HG03159 (cell line): ENCODE measurements at regions not wholly inside any gene's neighbourhood (a gene's known extent, or its start where the extent isn't known, plus 50 kb on each side); places are given as distances from the start of the nearest gene placed in this dataset.
A peak's percentile ranks its signal among the peaks of the same experiment; 100 is the strongest.

ENCODE experiments used
- ATAC-seq: cut with Tn5 transposase; IDR thresholded peaks from one replicate; pipeline ENCODE4 v1.9.1; 2021; ENCODE audit warnings: mild to moderate bottlenecking, moderate library complexity; ENCODE audit not compliant: unreplicated experiment

DNA sequence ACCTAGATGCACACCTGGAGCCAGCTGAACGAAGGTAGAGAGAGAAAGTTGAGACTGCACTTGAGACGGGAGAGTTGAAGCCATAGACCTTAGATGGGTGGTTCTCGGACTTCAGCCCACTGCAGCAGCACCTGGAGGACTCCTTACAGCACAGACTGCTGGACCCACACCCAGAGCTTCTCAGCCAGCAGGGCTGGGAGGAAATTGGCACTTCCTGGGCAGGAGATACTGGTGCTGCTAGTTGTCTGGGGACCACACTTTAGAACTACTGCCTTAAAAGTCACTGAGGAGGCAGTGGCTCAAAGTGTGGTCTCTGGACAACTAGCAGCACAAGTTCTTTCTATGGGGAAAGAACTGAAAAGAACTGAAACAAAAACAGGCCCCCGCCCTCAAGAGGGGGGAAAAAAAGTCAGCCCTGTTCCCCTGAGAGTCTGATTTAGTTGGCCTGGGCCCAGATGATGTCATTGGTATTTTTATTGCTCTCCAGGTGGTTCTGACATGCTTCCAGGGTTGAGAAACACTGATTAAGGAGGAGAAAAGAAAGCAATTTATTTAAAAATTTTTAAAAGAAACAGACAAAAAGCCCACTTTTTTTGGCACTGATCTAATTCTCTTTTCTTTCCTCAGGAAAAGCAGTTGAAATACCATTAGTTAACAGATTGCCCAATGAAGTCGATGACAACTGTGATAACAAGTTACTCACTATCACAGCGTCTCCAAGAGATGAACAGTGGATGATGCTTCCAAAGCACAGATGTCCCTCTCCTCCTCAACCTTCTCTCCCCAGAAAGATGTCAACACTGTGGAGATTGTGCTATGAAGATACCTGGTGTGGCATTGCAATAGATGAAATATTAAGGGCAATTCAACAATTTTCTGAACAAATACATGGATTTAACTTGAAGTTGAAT is 73.6 kb upstream of the ADAMTS16 start:
- ATAC-seq = peak; percentile 37

DNA sequence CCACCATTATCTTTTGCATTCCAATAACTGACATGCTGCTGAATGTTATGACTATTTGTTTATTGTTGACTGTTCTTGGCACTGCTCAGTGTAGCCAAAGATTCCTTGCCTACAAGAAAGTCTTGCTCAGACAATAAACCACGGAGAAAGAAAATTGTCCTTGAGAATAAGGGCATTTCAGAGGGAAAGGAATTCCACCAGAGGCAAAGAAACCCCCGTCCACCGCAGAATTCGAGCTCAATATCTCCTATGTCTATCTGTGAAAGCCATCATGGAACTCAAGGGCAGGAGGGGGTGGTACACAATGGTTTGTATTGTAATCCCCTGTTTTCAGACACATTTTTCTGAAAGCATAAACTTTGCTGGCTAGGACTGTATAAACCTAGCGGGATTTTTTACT is 70.3 kb upstream of the ADAMTS16 start:
- no peak for ATAC-seq

DNA sequence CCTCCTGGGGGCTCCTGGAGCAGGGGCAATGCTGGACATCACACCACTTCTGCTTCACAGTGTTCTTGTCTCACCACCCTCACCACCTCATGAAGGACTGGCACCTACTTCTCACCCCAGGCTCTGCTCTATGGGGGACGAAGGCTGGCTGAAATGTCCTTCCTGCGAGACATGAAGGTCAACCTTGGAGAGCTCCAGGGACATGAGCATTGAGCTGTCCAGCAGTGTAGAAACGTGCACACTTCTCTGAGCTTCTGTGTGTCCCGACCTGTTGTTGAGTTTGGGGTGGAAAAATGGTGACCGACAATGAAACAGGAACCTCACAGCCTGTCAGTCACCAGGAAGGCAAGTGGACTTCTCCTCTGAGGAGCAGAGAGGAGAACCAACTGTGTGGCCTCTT is 68.6 kb upstream of the ADAMTS16 start:
- ATAC-seq = no peak

DNA sequence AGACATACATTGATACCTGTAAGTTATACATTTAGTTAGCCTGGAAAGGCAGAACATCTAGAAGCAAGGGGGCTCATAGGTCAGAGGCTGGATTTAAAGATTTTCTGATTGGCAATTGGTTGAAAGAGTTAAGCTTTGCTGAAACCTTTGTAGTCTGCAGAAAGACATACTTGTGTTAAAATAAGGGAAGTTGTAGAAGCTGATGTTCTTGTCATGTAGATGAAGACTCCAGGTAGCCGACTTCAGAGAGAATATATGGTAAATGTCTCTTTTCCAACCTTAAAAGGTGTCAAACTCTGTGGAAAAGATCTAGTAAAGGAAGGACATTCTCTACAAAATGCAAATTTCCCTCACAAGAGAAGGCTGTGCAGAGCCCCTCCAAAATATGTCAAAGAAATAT is 62.9 kb upstream of the ADAMTS16 start:
- ATAC-seq = no peak

DNA sequence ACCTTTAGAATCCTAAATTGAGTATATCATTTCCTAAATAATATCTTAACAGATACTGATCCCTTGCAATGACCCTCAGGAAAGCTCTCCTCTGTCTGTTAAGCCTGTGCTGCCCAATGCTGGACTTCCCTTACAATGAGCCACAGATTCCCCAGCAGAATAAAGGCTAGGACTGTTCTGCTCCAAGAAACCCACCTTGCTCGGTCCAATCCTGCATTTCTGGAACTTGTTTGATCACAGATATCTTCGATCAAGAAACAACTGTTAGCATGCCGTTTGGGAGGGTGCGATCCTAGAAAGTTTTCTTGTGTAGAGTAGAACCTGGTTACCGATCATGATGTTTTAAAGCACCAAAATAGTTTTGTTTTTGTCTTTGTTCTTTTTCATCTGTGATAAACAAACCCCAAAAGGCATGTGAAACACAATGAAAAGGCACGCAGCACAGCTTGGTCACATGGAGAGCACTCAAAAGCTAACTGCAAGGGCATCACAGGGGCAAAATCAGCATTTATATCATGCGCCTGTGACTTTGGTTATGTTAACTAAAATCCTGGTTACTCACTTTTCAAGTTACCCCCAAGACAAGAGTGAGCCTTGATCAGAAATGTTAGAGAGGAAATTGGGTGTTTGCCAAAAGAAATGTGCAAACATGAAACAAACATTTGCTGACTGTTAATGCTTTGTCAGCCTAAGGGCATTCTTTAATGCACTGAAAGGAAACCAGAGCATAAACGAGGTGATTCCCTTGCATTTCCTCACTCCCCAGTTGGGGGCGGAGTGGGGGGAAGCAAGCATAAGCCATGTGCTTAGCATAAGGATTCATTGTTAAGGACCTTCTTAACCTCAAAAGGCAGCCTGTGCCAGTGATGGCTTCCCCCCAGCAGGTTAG is 61.9 kb upstream of the ADAMTS16 start:
- no peak for ATAC-seq

DNA sequence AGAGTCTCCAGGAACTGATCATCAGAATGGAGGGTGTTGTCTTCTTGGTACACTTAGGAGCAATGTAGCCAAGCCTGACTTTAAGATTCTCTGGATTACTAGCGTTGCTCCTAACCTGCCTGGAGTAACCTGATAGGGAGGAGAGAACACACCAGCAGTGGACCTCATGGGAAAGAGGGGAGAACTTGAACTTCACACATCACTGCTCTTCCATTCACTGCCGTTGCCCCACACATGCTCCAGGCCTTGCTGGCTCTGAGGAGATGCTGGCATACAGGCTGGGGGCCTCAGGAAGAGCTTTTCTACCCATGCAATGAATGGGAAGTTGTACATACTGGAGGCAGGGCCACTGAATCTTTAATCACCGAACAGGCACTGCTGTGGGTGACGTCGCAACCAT is 60.3 kb upstream of the ADAMTS16 start:
- ATAC-seq = no peak

DNA sequence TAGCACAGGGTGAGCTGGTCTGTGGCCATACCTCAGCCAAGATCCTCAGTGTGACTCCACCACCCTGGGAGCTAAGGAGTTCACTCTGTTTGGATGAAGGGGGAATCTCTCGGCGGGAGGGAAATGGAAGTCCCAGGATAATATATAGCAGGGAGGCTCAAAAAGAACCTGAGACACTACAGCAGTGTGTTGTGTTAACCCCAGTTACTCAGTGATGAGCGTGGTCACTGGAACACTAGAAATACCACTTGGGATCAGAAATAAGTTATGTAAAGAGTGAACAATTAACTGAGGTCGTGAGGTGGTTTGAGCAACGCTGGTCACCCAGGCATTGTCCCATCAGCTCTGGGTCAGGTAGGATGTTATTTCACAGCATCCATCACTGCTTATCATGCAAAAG is 59.3 kb upstream of the ADAMTS16 start:
- ATAC-seq = no peak

DNA sequence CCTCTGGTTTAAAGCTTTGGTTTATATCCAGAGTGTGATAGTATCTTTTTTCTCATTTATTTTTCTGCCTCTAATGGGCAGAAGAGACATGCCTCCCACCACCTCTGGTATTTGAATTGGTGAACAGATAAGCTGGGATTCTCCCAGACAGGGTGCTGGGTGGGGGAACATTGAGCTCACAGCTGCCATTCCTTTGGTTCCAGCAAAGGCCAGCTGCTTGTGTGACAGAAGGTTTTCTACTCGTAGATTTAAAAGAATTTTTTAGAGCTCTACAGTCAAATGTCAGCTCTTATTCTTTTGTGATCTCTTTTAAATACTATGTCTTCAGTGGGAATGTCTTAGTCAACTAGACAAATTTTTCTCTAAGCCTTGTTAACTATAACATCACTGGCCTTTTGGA is 54.7 kb upstream of the ADAMTS16 start:
- ATAC-seq = no peak

DNA sequence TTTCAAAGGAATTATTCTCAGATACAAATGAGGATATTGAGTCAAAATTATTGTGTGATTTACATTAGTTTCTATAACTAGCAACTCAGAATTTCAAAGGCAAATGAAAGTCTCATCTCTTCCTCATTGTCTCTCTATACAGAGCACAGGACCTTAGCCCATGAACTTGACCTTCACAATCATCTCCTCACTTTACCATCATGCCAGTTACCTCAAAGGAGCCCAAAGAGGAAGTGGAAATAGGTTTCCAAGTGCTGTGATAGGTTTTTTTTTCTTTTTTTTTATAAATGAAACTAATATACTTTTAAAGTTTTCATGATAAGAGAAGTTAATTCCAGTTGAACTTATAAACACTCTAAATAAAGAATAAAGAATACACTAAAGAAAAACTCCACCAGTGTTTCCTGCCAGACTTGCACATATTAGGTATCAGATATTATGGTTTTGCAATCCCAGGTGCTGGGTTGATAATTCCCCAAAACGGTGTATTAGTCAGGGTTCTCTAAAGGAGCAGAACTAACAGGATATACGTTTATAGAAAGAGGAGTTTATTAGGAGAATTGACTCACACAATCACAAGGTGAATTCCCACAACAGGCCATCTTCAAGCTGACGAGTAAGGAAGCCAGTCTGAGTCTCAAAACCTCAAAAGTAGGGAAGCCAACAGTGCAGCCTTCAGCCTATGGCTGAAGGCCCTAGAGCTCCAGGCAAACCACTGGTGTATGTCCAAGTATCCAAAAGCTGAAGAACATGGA is 50.1 kb upstream of the ADAMTS16 start:
- ATAC-seq = no peak
